Activated CD8-positive, alpha-beta memory T cell treated with anti-CD3 and anti-CD28 coated beads, Interleukin-2, amount 50 U/mL, for 48 hours (primary cell): ENCODE measurements at regions not wholly inside any gene's neighbourhood (a gene's known extent, or its start where the extent isn't known, plus 50 kb on each side); places are given as distances from the start of the nearest gene placed in this dataset.

Source experiments
- DNase-seq: peaks from one replicate; pipeline ENCODE4 v3.0.0-alpha.2; 2020

DNA sequence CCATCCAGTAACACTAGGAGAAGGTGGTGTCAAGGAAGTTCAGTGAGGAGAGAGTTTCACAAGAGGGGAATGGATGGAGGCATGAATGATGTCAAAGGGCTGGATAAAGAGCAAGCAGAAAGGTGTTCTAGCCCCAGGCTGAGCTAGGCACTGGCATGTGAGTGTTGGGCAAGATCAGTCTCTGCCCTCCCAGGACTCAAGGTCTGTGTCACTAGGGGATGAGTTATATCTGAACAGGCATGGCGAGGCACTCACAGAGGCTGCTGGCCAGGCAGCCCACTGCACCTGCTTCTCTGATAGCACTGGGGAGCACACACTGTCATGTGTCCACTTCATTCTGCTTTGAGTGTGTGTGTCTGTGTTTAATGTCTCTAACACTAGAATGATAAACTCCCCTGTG is 903.8 kb downstream of the BCL11B start:
- no peak for DNase-seq

DNA sequence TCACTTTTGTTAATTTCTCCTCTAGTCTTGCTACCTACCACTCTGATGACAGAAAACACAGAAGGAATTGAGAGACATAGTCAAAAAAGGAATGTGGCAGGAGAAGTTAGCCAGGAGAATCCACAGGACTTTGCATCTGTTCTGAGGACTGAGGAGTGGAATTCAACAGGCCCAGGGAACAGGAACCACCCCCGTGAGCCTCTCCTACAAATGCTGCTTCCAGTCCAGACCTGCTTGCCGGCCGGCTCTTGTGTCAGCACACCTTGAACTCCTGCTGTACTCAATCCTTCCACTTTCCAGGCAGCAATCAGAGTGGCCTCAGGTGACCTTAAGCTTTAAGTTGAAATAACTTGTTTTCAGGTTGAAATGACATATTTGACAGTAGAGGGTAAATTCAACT is 903.1 kb downstream of the BCL11B start:
- no peak for DNase-seq

DNA sequence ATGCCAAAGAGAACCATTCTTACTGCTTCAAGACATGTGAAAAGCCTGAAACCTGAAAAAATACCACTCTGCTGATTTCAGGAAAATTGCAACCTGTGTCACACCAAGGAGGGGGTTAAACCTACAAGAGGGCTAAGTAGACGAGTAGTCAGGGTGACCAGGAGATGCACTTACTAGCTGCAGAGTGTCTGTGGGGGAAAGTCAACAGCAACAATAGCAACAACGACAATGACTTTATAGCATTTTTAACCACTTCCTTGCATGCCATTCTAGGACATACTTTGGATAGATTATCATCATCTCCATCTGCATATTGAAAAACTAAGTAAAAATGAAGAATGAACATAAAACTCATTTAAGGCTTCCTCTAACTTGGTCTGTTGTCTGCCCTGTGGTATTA is 902.7 kb downstream of the BCL11B start:
- DNase-seq = no peak

DNA sequence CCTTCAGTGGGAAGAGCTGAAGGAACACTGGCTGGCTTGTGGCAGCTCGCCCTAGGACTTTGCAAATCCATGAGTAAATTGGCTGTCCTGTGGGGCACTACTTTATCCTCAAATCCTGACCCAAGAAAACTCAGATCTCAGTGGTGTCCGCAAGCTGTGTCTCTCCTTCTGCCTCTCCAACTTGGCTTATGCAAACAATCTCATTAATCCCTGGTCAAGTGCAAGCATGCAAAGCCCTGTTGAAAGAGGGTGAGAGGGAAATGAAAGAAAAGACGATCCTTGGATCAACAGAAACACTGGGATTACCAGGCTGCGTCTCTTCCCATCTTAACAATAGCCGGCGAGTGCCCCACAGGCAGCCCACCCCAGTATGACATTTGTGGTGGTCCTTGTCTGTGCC is 901.6 kb downstream of the BCL11B start:
- DNase-seq = no peak

DNA sequence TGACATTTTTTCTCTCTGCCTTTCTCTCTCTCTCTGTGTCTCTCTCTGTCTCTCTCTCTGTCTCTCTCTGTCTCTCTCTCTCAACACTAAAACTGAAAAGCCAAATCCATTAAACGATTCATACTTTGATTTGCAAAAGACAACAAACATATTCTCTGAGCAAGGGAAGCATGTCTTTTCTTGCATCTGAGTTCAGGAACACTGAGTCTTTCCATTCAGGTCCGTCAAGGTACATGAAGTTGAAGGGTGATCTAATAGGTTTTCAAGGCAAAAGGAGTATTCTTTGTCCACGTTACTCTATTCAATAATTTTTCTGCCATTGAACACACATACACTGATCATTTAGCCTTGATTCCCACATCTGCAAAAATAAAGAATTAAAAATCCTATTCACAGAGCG is 900.9 kb downstream of the BCL11B start:
- no peak for DNase-seq

DNA sequence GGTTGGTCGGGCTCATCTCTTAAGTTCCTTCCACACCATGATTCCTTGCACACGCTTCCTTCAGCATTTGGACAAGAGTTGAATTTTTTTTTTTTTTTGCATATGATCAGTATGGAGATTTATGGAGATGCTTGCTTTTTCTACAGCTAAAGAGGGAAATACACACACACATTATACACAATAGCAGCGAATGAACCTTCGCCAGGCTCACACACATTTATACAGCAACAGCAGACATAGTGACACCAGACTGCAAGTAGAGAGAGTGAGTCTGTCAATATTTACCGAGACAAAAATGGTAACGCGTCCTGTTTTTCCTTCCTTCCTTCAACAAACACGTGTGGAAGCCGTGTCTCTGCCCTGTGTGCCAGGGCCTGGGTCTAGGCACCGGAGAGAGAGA is 897.9 kb downstream of the BCL11B start:
- DNase-seq = no peak

DNA sequence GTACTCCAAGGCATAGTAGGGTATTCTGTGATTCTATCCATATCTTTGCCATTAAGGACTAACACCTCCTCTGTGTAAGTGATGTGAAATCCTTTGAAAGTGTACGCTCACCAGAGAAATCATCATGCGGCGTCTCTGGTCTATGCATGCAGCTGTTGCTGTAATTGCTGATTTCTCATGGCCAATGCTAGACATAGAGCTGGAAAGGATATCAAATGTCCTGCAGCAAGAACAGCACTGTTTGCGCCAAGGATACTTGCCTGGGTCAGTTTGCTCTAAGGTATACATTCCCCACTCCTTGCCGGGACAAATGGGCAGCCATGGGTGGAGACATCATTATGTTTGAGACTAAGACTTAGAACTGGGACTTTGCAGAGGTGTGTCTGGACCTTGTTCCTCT is 896.4 kb downstream of the BCL11B start:
- DNase-seq = no peak

DNA sequence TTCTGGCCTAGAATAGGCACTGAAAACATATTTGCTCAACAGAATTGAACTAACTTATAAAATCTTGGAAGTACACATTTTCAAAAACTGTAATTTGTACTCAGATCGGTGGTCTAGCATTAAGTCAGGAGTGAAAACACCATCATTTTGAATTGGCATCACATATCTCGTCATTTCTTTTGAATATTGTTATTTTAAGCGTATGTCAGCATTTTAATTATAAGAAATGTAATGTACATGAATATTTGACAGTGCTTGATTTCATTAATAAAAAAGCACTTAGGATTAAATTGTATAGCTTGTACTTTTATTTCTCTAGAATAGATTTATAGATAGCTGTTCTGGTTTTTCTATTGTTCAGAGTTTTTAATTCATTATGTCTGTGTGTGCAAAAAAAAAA is 892.2 kb downstream of the BCL11B start:
- DNase-seq = no peak

DNA sequence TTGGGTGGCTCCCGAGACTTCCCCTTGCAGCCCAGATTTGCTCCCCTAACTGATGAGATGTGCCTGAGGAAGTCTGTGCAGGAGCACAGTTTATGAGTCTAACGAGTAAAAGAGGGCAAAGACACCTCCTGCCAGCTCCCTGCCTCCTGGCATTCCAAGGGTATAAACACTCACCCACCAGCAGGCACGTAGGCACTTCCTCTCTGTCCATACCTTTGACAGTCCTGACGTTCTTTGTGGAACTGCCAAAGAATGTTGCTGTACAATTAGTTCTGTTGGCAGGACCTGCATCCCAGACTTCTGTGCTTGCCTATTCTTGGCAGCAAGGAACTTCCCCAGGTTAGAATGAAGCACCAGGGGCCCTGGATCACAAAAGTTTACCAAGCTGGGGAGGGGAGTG is 889.3 kb downstream of the BCL11B start:
- no peak for DNase-seq

DNA sequence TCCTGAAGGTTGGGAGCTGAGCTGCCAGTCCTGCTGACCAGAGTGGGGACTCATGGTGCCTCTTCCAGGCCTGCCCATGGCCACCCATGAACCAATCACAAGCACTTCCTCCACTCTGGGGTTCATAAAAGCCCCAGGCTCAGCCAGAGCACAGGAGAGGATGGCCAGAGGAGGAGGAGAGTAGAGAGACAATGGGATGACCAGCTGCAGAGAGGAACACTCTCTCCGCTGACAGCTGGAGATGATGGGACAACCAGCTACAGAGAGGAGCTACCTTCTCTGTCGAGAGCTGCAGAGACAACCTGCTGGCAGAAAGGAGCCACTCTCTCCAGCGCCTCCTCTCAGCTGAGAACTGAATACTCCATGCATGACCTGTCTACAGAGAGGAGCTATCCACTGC is 886.1 kb downstream of the BCL11B start:
- no peak for DNase-seq

DNA sequence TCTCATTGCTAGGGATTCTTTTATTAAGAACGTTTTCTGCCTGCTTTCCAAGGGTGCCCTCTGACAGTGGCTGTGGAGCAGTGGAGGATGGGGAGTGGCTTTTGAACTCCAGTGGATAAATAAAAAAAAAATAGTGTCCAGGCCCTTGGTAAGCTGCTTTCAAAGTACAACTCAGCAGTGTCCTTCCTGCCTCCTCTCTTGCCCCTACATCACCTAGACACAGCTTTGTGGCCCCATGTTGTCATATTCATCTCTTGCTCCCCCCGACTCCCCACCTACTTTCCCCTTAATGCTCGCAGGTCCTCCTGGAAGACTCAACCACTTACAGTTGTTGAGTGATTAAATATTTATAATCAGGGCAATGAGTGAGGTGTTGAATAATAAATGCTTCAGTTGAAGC is 880.9 kb downstream of the BCL11B start:
- no peak for DNase-seq

DNA sequence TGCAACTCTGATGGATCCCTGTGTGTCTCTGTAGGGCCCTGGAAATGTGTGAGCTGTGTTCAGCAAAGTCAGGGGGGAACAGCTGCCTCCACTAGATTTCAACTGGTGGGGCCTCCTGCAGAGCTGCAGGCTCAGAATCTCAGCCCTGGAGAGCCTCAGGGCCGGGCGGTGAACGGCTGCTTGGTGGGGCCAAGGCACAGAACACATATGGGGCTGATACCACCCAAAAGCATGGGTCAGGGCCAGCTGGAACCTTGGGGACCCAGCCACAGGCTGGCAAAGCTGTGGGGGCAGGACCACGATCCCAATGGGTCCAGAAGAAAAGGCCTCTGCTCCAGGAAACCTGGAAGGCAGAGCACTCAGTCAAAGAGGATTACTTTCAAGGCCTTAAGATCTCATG is 878.5 kb downstream of the BCL11B start:
- DNase-seq = no peak

DNA sequence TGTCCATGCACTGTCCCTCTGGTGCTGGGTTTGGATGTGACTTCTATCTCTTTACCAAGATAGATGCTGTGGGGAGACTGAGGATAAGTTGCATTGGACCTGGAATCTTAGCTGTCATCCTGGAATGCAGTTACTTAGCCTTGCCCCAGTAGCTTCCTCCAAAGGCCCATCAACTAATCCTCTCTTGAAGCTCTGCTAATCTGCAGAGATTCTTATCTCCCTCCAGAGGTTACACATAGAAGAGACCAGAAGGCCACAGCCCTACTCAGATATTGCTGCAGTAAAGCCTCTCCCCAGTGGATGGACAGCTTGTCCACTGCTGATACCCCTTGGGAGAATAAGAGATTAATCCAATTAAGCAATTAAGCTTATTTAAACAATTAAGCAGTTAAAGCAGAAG is 867.2 kb downstream of the BCL11B start:
- DNase-seq = no peak

DNA sequence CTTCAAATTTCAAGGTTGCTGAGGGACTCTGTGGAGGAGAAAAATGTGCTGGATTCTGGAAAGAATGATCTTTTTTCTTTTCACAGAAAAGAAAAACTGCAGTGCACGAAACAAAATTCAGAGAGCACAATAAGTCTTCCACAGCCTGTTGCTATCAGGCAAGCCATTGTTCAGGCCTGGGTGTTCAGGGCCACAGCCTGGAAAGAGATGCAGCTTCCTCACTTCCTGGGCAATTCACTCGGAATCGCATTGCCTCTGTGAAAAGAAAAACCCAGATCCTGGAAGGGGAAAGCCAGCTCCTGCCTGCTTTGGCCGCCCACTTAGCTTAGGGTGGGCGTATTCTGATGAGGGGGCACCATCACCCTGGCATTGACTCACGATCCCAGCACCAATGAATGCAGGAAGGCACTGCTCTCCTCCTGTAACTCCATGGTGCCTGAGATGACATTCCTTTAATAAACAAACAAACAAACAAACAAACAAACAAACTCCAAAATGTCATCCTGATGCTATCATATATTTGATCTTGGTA is 863.9 kb downstream of the BCL11B start:
- no peak for DNase-seq

DNA sequence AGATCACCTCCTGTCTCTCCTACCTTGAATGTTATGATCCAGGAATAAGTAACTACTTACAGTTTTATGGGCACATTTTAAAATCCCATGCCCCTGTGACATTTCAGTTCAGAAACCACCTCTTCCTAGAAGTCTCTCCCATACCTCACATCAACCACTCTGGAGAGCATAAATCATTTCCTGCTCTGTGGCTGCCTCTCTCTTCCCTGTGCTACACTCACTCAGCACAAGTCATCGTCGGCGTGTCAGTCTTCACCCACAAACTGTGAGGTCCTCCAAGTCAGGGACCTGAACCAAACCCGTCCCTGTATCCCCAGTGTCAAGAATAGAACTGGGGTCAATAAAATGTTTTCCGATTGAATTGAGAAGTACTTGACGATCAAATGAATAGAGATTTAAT is 863.3 kb downstream of the BCL11B start:
- no peak for DNase-seq

DNA sequence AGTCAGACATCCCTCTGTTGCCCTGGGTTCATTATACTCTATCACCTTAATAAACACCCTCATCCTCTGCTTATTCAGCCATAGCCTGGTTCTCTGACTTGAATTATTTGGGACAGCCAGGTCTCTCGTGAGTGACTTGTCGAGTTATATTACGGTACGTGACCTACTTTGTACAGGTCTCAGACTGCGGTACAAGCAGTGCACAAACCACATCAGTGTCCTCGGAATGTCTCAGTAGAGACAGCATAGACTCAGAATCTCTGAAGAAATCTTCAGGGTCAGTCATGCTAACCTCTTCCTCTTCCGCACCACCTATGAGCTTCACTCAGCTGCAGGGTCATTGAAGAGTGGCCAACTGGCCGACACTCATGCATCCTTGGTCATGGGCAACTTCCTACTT is 860.8 kb downstream of the BCL11B start:
- no peak for DNase-seq

DNA sequence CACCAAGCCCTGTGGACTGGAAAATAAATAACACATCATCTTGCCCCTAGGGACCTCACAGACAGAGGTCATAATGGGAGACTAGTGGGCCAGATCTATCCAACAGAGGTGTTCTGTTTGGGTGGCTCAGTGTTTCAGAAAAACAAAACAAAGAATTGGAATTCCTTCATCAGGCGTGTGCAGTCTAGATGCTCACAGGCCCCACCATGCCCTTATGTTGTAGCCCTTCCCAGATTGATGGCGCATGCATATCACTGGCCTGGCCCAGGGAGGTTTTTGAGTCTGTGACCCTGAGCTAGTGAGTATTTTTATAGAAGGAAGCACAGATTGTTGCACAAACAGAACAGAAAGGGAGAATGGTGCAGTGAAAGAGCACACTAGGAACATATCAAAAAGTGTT is 859.6 kb downstream of the BCL11B start:
- no peak for DNase-seq

DNA sequence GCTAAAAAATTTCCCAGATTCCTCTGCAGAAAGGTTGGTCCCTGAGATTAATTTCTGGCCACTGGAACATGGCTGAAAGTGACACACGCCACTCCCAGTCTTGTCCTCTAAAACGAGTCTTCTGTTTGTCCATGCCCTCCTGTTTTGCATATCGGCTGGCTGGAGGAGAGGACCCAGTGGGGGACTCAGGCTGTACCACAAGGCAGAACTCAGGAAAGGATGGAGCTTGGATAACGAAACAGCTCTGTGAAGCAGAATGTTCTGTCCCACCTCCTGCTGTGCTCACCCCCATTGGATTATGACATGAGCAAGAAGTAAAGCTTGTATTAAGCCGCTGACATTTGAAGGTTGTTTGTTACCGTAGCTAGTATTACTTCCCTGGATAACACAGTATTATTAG is 856.2 kb downstream of the BCL11B start:
- no peak for DNase-seq

DNA sequence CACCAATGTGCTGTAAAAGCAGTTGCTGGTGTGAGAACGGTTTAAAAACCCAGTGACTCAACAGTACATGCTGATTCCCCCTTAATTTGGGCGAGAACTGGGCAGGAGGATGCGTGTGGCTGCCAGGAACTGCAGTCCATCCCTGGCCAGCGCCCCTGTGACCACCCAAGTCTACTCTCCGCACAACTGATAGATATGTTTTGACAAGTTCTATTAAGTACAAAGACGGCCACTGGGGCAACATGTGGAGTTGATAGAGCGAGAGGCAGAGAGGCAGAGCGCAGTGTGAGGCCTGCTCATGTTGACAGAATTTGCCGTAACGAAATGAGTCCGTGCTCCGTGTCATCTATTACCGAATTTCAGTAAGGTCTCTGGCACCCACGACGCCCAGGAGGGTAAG is 855.0 kb downstream of the BCL11B start:
- DNase-seq = no peak

DNA sequence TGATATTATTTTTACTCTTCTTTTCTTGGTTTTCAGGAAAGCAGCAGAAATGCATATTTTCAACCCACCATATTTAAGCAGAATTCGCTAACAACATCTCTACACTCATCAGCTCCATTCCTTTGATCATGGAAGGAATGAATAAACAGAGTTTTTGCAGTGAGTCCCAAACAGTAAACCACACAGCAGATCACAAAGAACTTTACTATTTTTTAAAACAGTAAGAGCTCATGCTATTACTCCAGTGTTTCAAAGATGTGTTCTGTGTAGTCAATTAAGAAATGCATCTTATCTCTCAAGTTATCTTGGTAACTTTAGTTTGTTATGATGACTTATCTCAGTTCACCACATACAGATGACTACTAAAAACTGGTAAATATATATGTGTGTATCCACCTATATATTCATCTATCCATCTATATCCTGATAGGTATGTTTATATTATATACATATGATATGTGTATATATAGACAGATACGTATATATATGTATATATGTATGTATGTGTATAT is 843.5 kb downstream of the BCL11B start:
- no peak for DNase-seq

DNA sequence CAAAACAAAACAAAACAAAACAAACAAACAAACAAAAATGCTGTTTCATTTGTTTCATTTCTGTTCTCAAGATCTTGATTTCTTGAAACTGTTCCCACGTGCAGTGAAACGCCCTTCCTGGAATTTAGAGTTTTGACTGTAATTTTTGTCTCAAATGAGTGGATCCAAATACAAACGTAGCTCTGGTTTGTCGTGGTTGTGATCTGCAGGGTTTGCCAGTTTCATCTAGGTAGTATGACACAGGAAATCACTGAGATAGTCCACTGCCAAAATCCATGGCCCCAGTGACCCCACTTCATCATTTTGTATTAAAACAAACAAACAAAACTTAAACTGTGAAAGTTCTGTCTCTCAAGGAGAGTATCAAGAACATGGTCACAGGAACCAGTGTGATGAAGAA is 838.6 kb downstream of the BCL11B start:
- DNase-seq = no peak

DNA sequence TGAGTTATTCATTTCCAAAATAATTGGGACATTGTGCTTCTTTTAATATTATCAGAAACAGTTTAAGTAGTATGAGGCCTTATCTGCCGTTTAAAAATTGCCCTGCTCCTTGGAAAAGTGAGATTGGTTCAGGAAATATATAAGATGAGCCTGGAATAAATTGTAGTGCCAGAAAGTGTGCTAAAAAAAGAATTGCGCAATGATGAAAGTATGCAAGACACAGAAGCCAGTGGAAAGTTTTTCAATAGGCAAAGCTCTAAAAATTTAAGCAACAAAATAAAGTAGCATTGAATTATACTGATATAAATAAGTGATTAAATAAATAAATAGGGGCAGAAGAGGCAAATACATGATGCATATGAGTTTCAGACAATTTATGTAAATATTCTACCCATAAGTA is 834.9 kb downstream of the BCL11B start:
- DNase-seq = no peak

DNA sequence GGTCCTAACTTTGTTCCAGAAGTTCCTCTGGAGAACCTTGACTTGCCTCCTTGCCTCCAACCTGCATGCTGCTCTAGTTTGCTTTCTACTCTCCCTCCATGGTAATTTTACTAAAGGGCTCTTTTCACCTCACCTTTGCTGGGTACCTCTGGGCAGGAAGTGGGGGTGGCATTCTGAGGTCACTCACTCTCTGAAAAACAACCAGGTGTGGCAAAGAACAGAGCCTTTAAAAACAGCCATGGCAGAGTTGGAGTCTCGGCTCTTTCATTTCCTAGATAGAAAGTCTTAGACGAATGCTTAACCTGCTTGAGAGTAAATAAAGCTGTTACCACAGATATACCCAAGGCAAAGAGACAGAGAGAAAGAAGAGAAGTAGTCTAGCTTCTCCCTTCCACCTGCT is 827.9 kb downstream of the BCL11B start:
- DNase-seq = no peak

DNA sequence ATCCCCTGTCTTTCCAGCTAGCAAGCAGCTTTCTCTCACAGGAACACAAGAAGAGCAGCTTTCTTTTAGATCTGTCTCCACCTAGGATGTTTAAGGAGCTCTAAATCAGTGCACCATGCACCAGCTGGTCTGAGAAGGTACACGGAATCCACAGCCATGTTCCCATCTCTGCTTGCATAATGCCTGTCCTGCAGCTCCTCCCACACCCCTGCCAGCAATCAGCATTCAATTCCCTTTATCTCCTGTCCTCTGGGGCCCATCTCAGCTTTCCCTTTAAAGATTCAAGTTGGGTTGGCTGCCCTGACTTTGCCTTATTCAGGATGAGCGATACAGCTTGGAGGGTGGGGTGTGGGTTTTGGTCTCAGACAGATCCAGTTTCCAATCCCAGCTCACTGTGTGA is 826.3 kb downstream of the BCL11B start:
- no peak for DNase-seq

DNA sequence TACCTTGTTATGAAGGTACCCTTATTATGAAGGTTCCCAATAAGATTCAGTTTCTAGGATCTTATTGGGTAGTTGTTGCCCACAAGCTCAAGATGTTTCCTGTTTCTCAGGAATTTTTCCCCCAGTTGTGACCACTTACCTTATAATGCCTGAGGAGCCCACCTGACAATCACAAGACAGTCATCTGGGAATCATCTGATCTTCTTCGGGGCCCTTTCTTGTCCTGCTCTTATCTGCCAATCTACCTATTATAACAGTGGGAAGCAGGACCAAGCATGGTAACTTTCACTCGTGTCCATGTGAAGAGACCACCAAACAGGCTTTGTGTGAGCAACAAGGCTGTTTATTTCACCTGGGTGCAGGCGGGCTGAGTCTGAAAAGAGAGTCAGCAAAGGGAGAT is 825.5 kb downstream of the BCL11B start:
- no peak for DNase-seq

DNA sequence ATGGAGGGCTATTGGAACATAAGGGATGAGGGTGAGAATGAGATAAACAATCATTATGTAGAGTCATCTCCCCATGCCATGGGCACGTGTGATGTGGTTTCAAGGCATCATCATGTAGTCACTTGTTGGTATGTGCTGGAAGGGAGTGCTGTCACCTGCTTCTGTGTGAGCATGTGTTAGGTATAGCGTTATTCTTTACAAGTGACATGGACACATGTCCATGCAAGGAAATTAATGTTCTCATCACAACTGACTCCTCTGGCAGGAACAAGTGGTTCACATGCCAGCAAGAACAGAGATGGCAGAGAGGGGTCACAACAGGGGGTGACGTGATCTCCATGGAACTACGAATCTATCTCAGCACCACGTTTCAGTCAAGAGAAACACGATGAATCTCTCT is 815.8 kb downstream of the BCL11B start:
- DNase-seq = no peak
